GM19099 (cell line): ENCODE measurements at regions not wholly inside any gene's neighbourhood (a gene's known extent, or its start where the extent isn't known, plus 50 kb on each side); places are given as distances from the start of the nearest gene placed in this dataset.

Source experiments
- POLR2A ChIP-seq: IDR thresholded peaks from 3 replicates; pipeline ENCODE4 v1.6.1; 2011; ENCODE audit warnings: low read depth; ENCODE audit not compliant: insufficient read length; ENCODE audit errors: extremely low read depth

DNA sequence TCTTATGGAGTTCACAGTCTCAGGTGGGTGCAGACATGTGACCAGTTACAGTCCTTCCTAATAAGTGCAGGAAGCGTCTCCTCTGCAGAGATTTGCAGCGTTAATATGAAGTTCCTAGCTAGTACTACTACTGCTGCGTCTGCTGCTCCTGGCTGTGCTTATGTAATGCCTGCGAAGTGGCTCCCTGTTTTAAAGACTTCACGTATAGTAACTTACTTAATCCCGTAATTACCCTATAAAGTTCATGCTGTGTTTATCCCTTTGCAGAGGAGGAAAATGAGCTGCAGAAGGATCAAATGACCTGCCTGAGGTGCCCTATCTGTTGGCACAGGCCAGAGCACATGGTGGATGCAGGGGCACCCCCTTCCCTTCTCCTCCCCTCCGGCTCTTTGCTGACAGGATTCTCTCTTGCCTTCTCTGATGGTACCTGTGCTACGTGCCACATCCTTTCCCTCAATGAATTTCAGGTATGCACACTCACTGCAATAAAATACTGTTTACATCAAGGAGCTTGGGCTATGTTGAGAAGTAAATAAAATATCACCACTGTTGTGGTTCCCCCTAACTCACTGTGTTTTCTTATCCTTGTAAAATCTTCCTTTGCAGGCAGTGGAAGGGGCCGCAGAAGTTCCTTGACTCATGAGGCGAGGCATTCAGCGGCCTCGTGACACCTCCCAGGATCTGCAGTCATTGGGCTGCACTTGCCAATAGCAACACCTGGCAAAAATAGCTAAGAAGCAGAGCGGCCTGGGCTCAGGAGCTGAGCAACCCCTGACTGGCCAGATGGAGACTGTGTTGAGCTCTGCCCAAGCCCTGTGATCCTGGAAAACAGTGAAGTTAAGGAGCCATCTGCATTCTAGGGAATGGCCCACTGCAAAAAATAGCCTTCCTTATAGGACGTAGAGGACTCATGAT, 188.9 kb upstream of the ATP10A start:
- TF ChIP-seq POLR2A = no peak

- no peak for TF ChIP-seq POLR2A
Measured at GRCh38 chr15:26050984-26051383, 187.9 kb upstream of the ATP10A start.

- TF ChIP-seq POLR2A = no peak
Measured at GRCh38 chr15:26049900-26050657, 187.0 kb upstream of the ATP10A start.

GRCh38 chr15:26048669-26049068, 185.5 kb upstream of the ATP10A start:
- no peak for TF ChIP-seq POLR2A

DNA sequence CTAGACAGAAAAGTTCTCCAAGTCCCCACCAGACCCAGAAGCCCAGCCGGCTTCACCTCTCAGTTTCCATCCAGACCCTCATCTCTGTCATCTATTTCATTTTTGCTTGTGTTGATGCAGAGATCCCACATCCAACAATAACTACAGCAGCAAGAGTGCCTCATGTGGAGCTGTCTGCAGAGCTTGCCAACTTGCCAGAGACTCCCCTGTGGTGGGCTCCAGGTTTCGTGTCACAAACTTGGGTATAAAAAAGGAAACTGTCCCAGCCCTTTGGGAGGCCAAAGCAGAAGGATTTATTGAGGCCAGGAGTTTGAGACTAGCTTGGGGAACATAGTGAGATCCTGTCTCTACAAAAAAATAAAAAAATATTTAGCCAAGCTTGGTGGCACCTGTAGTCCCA, 182.4 kb upstream of the ATP10A start:
- no peak for TF ChIP-seq POLR2A

DNA sequence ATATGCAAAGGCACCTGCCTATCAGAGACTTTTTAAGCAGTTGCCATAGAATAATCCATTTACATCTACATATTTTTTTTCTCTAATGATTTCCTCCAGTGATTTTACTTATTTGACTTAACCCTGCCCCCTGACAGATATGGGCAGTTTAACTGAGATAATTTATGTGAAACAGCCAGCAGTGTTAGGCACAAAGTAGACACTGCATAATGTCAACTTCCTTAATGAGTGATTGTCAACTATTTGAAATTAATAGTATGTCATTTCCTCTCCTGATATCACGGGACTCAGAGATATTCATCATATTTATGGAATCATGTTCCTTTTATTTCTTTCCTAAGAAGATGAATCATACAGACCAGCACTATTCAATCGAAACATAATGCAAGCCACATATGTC, 179.9 kb upstream of the ATP10A start:
- TF ChIP-seq POLR2A = no peak

DNA sequence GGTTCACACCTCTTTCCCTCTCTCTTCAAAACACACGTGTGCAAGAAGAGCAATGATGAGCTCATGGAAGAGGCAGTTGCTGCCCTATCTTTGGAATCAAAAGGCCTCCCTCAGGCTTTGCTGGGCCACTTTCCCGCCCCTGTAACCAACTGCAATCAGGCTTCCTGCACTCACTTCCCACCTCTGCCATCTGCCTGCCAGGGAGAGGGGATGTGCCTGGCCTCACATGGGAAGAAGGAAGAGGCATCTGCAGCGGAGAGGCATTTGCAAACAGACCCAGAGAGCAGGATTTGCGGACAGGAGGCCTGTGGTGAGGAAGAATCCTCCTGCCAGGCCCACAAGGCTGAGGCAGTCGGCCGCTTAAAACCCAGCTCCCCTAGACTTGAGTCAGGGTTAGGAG, 175.6 kb upstream of the ATP10A start:
- no peak for TF ChIP-seq POLR2A

GRCh38 chr15:26037369-26037768, 174.2 kb upstream of the ATP10A start:
- TF ChIP-seq POLR2A = no peak

- TF ChIP-seq POLR2A = no peak
Measured at GRCh38 chr15:26033493-26033892, 170.4 kb upstream of the ATP10A start.

DNA sequence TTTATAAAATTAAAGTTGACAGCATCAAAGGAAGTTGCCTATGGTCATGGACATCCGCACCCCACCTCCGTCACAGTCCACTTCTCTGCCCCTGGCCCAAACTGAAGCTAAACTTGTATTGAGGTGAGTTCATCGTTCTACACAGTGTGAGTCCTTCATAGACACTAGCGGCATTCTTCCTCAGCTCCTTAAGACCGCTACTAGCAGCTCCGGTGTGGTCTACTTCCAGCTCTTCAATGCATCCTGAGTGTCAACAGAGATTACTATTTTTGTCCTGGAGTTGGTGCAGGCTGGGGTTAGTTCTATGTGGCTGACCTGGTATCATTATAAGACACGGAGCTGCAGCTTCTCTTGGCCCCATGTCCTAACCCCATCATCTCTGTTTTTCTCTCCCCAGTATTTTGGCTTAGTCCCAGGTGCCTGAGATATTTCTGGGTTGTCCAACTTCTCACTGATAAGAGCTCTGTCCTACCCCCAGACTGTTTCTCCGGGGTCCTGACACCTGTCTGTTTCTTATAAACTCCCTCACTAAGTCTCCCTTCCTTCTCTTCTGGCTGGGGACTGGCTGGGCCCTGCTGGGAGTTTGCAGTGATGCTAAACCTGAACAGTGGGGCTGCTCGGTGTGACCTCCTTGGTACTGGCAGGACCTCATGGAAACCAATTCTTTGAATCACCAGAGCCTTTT, 169.2 kb upstream of the ATP10A start:
- TF ChIP-seq POLR2A = no peak

GRCh38 chr15:26029146-26029545, 166.0 kb upstream of the ATP10A start:
- no peak for TF ChIP-seq POLR2A

- TF ChIP-seq POLR2A = no peak
Measured at GRCh38 chr15:26028086-26028740, 165.1 kb upstream of the ATP10A start.

- no peak for TF ChIP-seq POLR2A
Measured at GRCh38 chr15:26024241-26024640, 161.1 kb upstream of the ATP10A start.

- TF ChIP-seq POLR2A = no peak
Measured at GRCh38 chr15:26023691-26024090, 160.6 kb upstream of the ATP10A start.

DNA sequence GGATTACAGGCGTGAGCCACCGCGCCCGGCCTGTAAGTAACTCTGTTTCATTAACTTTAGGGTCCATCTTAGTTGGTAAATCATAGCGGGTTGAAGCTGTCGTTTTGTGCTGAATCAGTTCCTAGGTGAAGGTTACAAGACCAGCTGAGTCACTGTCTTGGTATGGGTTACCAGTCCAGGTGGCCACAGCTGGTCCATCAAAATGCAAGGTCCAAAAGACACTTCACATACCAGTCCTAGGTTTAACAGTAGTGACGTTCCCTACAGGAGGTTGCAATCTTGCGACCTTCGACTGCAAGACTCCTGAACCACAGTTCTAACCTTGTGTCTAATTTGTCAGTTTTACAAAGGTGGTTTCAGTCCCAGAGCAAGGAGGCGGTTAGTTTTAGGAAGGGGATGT, 160.1 kb upstream of the ATP10A start:
- no peak for TF ChIP-seq POLR2A
